Brain microvascular endothelial cell (primary cell): ENCODE measurements at regions not wholly inside any gene's neighbourhood (a gene's known extent, or its start where the extent isn't known, plus 50 kb on each side); places are given as distances from the start of the nearest gene placed in this dataset.

ENCODE experiments used
- DNase-seq: peaks from one replicate; pipeline ENCODE4 v3.0.0-alpha.2; 2020
- H3K27ac ChIP-seq: fragments of 250-450 bp; sonication (Bioruptor Pico); 2 replicates; pipeline ENCODE4 v1.5.1; 2020; ENCODE audit warnings: mild to moderate bottlenecking, moderate library complexity
- H3K27me3 ChIP-seq: fragments of 250-450 bp; sonication (Bioruptor Pico); replicated peaks from 2 replicates; pipeline ENCODE4 v1.5.1; 2020; ENCODE audit warnings: mild to moderate bottlenecking
- H3K36me3 ChIP-seq: fragments of 250-450 bp; sonication (Bioruptor Pico); replicated peaks from 2 replicates; pipeline ENCODE4 v1.5.1; 2020; ENCODE audit warnings: mild to moderate bottlenecking
- H3K4me3 ChIP-seq: 2 replicates; pipeline ENCODE4 v1.5.1; 2011; ENCODE audit warnings: low read depth, mild to moderate bottlenecking, control low read depth, low read length, moderate library complexity
- in situ Hi-C: cut with HindIII; loops from 2 replicates; pipeline ENCODE4 v1.10.0; 2017; ENCODE audit warnings: low sequenced_read_pairs, low pct_ligation_motif_present
- TF ChIP-seq, protein P1 (sequence below): IDR thresholded peaks from 2 replicates; pipeline ENCODE4 v1.5.1; 2011; ENCODE audit warnings: low read depth, mild to moderate bottlenecking, moderate library complexity, low read length, control low read depth, inconsistent platforms; ENCODE audit errors: missing control alignments

DNA sequence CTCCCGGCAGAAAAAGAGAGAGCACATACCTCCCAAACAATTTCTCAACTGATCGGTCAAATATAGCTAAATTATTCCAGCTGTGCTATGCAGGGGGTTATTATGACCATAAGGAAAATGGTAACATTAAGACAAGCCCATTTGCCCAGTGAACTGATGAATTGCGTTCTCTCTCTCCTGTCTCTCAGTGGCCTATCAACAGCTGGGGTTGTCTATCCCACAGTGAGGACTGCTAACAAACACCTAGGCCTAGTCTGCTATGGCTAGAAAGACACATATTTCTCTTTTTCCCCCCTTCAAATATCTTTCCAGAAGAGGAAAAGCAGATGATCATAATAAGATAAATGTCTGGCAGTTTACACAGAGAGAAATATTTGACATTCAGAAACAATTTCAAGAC, 263.8 kb upstream of the ELAC2 start:
- Histone ChIP-seq H3K27me3 (no peaks in the 10 kb centered on the region), H3K4me3 (no peak overlapping the region), H3K27ac (no peak overlapping the region), H3K36me3 (no peaks in the 10 kb centered on the region)
- in situ Hi-C loops = no loop called here
- DNase-seq = no peak
- TF ChIP-seq, protein P1, sequence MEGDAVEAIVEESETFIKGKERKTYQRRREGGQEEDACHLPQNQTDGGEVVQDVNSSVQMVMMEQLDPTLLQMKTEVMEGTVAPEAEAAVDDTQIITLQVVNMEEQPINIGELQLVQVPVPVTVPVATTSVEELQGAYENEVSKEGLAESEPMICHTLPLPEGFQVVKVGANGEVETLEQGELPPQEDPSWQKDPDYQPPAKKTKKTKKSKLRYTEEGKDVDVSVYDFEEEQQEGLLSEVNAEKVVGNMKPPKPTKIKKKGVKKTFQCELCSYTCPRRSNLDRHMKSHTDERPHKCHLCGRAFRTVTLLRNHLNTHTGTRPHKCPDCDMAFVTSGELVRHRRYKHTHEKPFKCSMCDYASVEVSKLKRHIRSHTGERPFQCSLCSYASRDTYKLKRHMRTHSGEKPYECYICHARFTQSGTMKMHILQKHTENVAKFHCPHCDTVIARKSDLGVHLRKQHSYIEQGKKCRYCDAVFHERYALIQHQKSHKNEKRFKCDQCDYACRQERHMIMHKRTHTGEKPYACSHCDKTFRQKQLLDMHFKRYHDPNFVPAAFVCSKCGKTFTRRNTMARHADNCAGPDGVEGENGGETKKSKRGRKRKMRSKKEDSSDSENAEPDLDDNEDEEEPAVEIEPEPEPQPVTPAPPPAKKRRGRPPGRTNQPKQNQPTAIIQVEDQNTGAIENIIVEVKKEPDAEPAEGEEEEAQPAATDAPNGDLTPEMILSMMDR = no peak

DNA sequence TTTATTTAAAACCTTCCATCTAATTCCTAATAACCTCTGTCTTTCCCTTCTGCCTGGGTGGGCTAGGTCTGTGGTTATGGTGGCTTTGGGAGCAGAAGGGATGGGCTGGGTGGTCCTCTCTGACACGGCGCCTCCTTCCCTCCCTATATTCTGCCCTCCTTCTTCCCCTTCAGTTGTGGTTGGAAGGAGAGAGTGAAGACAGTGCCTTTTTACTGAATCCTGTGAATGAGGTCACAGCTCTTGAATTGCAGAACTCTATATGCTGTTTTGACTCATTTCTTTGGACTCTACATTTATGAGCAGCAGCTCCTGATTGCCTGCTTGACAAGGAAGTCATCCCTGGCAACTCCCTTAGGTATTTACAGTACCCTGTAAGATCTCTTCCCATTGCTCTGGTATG, 256.0 kb upstream of the ELAC2 start:
- Histone ChIP-seq H3K27me3 (no peaks in the 10 kb centered on the region), H3K4me3 (no peak overlapping the region), H3K36me3 (no peaks in the 10 kb centered on the region), H3K27ac (no peak overlapping the region)
- TF ChIP-seq, protein P1 = no peak
- DNase-seq = no peak
- in situ Hi-C loops = no loop called here

GRCh38 chr17:13272296-13272695, 254.5 kb upstream of the ELAC2 start:
- Histone ChIP-seq H3K36me3 (no peaks in the 10 kb centered on the region), H3K27ac (no peak overlapping the region), H3K4me3 (no peak overlapping the region), H3K27me3 (no peaks in the 10 kb centered on the region)
- TF ChIP-seq, protein P1 = no peak
- no peak for DNase-seq
- in situ Hi-C loops = no loop called here

DNA sequence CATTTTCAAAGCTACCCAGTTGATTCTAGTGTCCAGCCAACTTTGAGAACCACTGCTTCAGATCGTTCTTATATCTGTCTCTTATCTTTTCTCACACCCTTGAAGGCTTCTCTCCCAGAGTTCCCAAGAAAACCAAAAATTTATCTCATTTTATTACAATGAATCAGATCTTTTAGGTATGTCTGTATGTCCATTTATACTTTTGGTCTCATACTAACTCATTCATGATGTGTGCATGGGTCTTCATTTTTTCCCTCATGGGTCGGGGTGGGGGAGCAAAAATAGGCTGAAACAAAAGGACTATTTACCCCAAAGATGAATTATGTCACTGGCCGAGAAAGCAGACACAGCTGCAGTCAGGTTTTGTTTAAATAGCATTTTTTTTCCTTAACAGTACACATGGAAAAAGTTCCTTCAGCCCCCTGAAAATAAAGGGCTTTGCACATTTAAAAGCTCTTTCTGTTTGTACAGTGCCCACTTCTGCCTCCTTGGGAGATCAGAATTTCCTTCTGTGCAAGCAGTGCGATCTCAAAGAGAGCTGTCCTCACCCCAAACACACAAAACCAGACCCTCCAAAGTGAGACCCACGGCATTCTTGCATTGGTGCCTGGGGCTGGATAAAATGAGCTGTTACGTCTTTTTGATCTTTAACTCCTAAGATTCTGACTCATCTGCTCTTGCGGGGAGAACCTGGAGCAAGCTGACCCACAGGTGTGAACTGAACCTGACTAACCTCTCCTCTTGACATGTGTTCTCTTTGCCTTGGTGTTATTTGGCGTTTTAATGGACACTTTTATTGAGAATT, 251.2 kb upstream of the ELAC2 start:
- TF ChIP-seq, protein P1 = no peak
- Histone ChIP-seq H3K27ac (no peak overlapping the region), H3K36me3 (no peaks in the 10 kb centered on the region), H3K27me3 (no peaks in the 10 kb centered on the region), H3K4me3 (no peak overlapping the region)
- no peak for DNase-seq
- in situ Hi-C loops = no loop called here

- H3K4me3 ChIP-seq = no peak overlapping the region
- H3K36me3 ChIP-seq = no peaks in the 10 kb centered on the region
- TF ChIP-seq, protein P1 = no peak
- H3K27ac ChIP-seq = no peak overlapping the region
- no peaks in the 10 kb centered on the region for H3K27me3 ChIP-seq
- in situ Hi-C loops = no loop called here
- no peak for DNase-seq
Measured at GRCh38 chr17:13266606-13267005, 248.8 kb upstream of the ELAC2 start.

DNA sequence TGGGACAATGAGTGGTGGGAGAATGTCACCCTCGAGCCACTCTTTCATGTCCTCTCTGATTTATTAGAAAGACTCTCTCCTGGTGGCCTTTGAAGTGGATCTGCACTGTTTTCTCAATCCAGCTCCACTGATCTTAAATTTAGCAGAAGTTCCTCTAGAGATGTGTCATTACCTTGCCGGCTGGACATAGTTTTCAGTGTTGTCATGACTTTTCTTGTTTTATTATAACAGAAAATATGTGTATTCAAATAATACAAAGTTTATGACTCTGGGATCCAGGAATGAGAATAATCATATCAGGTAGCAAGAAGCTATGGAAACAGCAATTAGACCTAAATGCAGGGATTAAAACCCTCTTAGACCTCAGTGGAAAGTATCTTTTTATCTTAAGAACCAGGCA, 247.5 kb upstream of the ELAC2 start:
- DNase-seq = no peak
- TF ChIP-seq, protein P1 = no peak
- H3K36me3 ChIP-seq = no peaks in the 10 kb centered on the region
- in situ Hi-C loops = no loop called here
- H3K4me3 ChIP-seq = no peak overlapping the region
- H3K27ac ChIP-seq = no peak overlapping the region
- H3K27me3 ChIP-seq = no peaks in the 10 kb centered on the region
